HL-60 (cell line): ENCODE measurements at regions not wholly inside any gene's neighbourhood (a gene's known extent, or its start where the extent isn't known, plus 50 kb on each side); places are given as distances from the start of the nearest gene placed in this dataset.
"Not testable (repeated sequence)": the region's sequence is repeated elsewhere in the genome, so short reads cannot be mapped to it uniquely, and the experiment has no call there.

Experiments
- GABPA ChIP-seq: IDR thresholded peaks from 2 replicates; pipeline ENCODE4 v1.6.1; 2012; ENCODE audit warnings: low read depth
- POLR2AphosphoS5 ChIP-seq: IDR thresholded peaks from 2 replicates; pipeline ENCODE4 v1.6.1; 2012; ENCODE audit warnings: low read depth
- TF ChIP-seq, protein P1 (sequence below): IDR thresholded peaks from one replicate; pipeline ENCODE4 v1.5.1; 2011; ENCODE audit warnings: low read length, control low read depth, inconsistent platforms; ENCODE audit not compliant: insufficient read depth
- TF ChIP-seq, protein P2 (sequence below): IDR thresholded peaks from 2 replicates; pipeline ENCODE4 v1.6.1; 2012; ENCODE audit warnings: low read depth; ENCODE audit not compliant: insufficient replicate concordance

DNA sequence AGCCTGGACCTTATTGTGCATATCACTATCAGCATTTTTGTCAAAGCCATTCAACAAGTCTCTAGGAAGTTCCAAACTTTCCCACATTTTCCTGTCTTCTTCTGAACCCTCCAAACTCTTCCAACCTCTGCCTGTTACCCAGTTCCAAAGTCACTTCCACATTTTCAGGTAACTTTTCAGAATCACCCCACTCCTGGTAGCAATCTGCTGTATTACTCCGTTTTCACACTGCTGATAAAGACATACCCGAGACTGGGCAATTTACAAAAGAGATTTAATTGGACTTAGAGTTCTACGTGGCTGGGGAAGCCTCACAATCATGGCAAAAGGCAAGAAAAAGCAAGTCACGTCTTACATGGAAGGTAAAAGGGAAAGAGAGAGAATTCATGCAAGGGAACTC lies 293.4 kb downstream of the C11orf87 start:
- TF ChIP-seq, protein P1, sequence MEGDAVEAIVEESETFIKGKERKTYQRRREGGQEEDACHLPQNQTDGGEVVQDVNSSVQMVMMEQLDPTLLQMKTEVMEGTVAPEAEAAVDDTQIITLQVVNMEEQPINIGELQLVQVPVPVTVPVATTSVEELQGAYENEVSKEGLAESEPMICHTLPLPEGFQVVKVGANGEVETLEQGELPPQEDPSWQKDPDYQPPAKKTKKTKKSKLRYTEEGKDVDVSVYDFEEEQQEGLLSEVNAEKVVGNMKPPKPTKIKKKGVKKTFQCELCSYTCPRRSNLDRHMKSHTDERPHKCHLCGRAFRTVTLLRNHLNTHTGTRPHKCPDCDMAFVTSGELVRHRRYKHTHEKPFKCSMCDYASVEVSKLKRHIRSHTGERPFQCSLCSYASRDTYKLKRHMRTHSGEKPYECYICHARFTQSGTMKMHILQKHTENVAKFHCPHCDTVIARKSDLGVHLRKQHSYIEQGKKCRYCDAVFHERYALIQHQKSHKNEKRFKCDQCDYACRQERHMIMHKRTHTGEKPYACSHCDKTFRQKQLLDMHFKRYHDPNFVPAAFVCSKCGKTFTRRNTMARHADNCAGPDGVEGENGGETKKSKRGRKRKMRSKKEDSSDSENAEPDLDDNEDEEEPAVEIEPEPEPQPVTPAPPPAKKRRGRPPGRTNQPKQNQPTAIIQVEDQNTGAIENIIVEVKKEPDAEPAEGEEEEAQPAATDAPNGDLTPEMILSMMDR, result not testable (repeated sequence)
- TF ChIP-seq GABPA, POLR2AphosphoS5: not testable (repeated sequence)
- TF ChIP-seq, protein P2, sequence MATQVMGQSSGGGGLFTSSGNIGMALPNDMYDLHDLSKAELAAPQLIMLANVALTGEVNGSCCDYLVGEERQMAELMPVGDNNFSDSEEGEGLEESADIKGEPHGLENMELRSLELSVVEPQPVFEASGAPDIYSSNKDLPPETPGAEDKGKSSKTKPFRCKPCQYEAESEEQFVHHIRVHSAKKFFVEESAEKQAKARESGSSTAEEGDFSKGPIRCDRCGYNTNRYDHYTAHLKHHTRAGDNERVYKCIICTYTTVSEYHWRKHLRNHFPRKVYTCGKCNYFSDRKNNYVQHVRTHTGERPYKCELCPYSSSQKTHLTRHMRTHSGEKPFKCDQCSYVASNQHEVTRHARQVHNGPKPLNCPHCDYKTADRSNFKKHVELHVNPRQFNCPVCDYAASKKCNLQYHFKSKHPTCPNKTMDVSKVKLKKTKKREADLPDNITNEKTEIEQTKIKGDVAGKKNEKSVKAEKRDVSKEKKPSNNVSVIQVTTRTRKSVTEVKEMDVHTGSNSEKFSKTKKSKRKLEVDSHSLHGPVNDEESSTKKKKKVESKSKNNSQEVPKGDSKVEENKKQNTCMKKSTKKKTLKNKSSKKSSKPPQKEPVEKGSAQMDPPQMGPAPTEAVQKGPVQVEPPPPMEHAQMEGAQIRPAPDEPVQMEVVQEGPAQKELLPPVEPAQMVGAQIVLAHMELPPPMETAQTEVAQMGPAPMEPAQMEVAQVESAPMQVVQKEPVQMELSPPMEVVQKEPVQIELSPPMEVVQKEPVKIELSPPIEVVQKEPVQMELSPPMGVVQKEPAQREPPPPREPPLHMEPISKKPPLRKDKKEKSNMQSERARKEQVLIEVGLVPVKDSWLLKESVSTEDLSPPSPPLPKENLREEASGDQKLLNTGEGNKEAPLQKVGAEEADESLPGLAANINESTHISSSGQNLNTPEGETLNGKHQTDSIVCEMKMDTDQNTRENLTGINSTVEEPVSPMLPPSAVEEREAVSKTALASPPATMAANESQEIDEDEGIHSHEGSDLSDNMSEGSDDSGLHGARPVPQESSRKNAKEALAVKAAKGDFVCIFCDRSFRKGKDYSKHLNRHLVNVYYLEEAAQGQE, result not testable (repeated sequence)
